ENCODE measurements at regions not wholly inside any gene's neighbourhood (a gene's known extent, or its start where the extent isn't known, plus 50 kb on each side); places are given as distances from the start of the nearest gene placed in this dataset.
A peak's percentile ranks its signal among the peaks of the same experiment; 100 is the strongest.

DNA sequence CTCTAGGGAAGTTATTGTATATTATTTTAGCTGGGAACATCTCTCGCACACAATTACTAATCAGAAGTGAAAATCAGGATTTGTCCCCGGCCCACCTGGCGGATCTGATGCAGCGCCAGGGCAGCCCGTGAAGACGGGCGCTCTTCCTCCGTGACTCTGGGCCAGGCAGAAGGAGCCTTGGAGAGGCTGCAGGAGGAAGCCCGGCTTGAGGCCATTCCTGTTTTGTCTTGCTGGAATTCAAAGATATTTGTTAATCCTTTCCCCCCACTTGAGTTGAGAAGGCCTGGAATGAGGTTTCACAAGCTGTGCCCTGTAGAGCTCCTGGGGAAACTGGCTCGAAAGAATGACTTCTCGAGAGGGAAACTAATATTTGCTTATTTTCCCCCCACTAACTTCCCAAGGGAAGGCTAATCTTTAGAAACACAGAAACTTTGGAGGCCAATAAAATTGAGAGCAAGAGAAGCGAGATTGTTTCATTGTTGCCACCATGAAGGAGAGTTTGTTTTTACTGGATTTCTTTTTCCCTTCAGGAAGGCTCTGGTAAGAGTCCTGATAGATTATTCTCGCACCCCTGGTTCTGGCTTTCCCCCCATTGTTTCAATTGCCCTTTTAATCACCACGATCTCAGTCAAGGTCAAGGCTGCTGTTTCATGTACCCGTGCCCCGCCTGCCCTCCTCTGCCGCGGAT lies 92.8 kb upstream of the SEPTIN5 start:
- no peak for DNase-seq (ENCODE audit: low spot score)

DNA sequence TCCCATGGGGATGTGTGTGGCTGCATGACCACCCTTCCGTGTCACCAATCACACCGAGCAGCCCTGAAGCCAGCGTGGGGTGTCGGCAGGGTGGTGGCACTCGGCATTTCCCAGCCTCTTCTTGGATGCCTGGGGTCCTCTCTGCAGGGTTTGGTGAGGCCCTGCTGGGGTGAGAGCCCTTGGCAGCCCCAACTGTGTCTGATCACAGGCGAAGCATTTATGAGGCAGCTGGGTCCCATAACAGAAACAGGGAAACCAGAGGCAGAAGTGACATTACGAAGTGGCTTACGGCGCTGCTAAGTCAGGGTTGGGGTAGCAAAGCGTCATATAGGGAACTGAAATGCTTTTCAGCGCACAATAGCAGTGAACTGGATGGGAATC lies 92.3 kb upstream of the SEPTIN5 start:
- no peak for DNase-seq (ENCODE audit: low spot score)

DNA sequence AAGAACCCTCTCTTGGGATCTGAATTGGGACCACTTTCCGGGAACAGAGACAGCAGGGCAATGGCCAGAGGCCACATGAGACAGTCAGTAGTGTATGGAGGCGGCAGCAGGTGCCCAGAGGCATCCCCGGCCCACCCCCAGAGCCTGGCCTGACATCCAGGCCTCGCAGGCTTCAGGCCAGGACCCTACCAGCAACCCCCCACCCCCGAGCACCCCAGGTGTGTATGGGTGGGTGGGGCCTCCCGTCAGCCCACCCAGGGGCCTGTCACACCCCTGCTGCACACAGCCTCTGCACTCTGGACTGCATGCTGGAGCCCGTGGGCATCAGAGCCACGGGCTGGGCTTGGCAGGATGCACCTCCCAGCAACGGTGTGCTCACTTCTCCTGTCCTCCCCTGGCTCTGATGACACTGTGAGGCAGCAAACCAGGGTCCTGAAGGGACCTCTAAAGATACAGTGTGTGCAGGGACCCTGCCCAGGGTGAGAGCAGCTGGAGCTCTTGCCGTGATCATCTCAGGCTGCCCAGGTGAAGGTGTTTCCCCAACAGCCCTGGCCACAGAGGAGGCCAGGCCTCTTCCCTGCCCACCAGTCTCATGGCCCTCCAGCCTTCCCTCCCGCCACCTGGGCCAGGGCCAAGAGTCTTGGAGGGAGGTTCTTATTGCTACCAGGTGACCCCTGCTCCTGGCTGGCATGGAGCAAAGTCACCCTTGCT lies 88.8 kb upstream of the SEPTIN5 start:
- no peak for DNase-seq (ENCODE audit: low spot score)

DNA sequence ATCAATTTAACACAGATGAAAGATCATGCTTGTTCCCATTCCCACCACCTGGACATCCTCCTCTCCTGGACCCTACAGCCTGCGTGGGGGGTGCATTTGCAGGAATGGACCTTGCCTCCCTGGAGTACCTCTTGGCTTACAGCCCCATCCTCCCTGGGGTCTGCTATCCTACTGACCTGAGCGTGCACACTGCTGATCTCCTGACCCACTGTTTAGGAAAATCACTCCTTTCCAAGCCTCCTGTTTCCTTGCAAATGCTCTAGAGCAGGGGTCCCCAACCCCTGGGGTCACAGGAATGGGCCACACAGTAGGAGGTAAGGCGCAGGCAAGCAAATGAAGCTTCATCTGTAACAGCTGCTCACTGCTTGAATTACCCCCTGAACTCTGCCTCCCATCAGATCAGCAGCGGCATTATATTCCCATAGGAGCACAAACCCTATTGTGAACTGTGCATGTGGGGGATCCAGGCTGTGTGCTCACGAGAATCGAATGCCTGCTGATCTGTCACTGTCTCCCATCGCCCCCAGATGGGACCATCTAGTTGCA lies 88.2 kb upstream of the SEPTIN5 start:
- no peak for DNase-seq (ENCODE audit: low spot score)

DNA sequence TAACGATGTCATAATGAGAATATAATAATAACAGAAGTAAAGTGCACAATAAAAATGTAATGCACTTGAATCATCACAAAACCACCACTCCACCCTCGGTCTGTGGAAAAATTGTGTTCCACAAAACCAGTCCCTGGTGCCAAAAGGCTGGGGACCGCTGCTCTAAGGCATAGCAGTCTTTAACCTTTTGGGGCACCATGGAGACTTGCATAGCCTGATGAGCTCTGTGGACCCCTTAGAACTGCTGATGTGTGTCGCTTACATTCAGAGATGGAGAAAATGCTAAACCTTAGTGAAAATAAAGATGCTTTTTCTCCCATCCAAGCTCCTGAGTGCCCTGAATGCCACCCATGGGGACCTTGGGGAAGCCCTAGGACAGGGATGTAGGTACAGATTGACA lies 87.6 kb upstream of the SEPTIN5 start:
- no peak for DNase-seq (ENCODE audit: low spot score)

DNA sequence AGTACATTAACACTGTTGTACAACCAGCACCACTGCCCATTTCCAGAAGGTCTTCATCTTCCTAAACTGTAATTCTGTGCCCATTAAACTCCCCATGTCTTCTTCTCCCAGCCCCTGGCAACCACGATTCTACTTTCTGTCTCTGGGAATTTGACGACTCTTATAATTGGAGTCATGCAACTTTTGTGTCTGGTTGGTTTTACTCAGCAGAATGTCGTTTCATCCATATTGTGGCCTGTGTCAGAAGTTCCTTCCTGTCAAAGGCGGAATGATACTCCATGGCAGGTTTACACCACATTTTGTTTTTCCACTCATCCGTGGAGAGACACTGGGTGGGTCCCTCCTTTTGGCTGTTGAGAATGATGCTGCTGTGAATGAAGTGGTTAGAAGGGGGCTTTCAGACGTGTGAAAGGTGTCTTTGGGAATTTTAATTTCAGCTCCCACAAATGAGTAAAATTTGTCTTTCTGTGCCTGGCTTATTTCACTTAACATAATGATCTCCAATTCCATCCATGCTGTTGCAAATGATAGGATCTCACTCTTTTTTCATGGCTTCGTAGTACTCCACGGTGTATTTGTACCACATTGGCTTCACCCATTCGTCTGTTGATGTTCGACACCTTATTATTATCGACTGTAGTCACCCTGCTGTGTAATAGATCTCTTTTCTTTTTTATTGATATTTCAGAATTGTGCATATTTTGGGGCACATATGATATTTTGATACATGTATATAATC lies 86.1 kb upstream of the SEPTIN5 start:
- no peak for DNase-seq (ENCODE audit: low spot score)

DNA sequence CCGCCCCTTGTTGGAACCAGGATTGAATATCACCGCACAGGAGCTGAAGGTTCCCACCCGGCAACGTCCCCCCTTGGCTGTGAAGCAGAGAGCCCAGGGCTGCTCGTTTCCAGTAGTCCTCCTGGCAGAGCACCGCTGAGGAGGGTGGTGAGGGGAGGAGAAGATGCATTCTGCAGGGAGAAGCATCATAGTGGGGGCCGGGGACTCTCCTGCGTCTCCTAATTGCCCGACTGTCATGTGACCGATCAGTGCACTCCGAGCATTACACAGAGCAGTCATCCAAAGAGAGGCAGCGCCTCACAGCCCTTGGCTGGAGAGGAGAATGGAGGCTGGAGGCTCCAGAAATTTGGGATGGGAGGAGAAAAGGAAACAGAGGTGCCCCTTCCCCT lies 85.0 kb upstream of the SEPTIN5 start:
- DNase-seq (ENCODE audit: low spot score) = no peak

DNA sequence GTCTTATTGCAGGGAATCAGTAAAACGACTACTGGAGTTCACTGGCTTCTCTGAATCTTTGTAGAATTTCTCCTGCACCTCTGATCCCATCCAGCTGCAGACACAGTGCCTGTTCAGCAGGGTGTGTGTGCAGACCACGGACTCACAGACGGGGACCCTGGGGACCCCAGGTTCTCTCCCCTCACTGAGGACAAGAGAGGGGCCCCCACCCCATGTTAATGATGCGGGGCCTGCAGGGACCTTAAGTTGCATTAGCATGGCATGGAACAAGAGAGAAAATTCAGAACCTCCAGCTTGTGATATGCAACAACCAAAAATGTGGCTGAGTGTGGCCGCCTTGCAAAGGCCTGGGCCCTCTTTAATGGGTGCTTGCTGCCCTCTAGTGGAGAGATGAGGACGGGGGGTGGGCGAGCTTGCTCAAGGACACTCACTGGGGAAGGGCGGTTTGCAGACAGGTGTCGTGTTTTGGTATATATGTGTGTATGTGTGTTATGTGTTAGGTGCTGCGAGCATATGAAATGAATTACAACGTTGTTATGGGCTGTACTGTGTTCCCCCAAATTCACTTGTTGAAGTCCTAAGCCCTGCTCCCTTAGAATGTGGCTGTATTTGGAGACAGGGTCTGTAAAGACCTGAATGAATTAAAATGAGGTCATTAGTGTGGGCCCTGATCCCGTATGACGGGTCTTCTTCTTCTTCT lies 84.4 kb upstream of the SEPTIN5 start:
- peak; percentile 63 for DNase-seq (ENCODE audit: low spot score)

DNA sequence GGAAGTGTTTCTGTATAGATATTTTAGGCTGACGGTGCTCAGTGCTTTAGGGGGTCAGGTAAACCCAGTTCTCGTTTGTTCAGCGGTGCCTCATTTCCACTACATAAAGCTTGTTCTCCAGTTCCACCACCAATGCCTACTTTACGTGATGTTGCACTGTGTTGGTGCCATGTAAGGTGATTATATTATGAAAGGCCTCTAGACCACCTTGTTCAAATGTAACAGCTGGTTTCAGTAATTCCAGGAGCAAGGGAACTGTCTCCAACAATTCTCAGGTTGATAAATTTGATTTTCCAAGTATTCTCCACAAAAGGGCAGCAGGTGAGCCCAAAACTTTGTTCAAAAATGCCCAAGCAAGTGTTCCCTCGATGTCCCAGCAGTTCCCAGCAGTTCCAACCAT lies 83.7 kb upstream of the SEPTIN5 start:
- no peak for DNase-seq (ENCODE audit: low spot score)

DNA sequence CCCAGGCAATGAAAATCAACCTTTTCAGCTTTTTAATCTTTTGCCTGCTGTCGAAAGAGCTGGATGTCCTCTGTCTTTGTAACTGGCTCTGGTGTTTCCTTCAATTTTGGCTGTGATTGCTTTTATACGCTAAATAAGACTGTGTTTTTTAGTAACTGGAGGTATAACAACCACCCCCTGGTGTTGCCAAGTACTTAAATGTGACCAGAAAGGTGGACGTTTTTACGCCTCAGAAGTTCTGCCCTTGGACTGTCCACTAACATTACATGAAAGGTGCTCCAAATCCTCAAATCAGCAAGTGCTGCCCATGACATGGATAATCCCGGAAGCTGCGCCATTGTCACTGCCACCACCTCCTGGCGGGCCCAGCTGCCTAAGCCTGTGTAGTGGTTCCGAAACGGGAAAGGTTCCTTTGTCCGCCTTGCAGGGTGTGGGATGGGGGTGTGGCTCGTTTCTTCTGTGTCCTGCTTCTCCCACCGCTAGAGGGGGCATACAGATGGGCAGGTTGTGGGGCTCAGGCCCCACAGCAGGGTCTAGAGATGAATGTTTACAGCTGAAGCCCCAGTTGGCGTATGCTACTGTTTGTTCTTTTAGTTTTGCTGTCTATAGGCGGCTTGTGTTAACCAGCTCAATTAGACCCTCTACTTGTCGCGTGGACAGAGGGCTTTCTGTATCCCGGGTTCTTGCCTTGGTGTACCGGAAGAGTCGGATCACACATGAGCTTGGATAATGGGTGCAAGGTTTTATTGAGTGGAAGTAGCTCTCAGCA lies 82.2 kb upstream of the SEPTIN5 start:
- no peak for DNase-seq (ENCODE audit: low spot score)

DNA sequence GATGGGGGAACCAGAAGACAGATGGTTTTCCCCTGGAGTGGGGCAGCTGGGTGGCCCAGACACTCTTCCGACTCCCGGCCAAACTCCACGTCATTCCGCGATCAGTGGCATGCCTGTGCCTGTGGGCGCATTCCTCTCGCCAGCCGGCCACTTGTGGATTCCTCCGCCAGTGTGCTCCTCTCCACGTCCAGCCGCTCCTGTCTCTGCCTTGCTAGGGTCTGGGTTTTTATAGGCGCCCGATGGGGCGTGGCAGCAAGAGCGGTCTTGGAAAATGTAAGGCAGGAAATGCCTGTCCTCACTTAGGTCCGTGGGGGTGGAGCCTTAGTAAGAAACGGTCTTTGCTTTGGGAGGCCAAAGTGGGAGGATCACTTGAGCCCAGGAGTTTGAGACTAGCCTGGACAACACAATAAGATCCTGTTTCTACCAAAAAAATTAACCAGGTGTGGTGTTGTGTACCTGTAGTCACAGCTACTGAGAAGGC lies 81.6 kb upstream of the SEPTIN5 start:
- DNase-seq (ENCODE audit: low spot score) = no peak

DNA sequence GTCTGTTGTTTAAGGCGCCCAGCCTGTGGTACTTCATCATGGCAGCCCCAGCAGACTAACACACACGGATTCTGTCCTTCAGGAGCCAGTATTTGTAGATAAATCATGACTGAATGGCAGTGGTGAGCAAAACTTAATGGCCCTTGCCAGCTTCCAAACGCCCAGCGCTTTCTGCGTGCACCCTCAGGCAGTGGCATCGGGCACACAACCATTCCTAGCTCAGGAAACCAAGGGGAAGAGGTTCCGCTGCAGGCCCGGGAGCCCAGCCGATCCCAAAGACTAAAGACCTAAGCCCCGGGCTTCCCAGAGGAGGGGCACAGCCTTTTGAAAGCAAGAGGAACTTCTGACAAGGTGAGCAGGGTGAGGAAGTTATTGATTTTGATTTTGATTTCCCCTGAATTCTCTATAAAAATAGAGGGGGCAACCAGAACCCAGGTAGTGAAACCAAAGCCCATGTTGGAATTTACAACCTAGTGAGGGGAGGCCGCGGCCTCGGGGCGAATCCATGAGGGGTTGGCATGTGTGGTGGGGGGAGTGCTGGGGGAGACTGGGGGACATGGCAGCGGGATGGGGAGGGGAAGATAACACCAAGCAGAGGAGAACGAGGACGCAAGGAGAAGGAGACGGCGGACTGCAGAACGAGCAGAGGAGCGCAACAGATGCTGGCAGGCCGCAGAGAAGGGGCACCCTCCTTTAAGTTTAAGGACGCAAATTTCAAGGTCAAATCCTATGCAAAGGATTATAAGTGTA lies 79.9 kb upstream of the SEPTIN5 start:
- no peak for DNase-seq (ENCODE audit: low spot score)

DNA sequence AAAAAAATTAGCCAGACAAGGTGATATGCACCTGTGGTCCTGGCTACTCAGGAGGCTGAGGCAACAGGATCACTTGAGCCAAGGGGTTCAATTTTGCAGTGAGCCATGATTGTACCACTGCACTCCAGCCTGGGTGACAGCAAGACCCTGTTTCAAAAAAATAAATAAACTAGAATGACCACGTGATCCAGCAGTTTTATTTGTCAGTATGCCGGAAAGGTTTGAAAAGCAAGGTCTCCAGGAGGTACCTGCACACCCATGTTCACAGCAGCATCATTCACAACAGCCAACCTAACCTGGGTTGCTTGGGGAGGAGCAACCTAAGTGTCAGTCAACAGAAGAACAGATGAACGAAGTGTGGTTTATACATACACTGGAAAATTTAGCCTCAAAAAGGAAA lies 78.7 kb upstream of the SEPTIN5 start:
- no peak for DNase-seq (ENCODE audit: low spot score)

DNA sequence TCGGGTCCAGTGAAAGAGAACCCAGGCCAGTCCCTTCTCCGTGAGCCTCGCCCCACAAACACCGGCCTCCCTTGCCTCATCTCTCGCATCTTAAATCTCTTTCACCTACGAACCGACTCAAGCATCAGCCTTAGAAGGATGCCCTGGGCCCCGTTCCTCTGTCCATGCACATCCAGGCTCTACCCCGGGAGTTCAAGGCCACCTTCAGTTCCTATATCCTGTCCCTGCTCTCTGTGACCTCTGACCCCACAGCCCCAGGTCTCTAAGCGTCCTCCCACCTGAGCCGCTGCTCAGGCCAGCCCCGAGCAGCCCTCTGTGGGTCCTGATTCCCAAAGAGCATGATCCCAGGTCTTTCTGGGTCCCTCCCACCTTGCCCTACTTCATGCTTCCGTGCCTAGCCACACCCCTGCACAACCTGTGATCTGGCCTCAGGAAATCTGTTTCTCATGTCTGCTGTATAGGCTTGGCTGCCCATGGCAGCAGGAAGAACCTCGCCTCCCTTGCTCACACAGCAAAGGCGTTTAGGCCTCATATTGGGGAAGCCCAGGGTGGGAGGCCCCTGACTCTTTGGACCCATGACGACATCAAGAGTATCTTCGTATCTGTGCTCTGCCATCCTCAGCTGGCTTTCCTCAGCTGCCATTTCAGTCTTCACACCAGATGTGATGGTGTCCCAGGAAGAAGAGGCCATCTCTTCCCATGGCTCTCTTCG lies 77.5 kb upstream of the SEPTIN5 start:
- DNase-seq (ENCODE audit: low spot score) = no peak

DNA sequence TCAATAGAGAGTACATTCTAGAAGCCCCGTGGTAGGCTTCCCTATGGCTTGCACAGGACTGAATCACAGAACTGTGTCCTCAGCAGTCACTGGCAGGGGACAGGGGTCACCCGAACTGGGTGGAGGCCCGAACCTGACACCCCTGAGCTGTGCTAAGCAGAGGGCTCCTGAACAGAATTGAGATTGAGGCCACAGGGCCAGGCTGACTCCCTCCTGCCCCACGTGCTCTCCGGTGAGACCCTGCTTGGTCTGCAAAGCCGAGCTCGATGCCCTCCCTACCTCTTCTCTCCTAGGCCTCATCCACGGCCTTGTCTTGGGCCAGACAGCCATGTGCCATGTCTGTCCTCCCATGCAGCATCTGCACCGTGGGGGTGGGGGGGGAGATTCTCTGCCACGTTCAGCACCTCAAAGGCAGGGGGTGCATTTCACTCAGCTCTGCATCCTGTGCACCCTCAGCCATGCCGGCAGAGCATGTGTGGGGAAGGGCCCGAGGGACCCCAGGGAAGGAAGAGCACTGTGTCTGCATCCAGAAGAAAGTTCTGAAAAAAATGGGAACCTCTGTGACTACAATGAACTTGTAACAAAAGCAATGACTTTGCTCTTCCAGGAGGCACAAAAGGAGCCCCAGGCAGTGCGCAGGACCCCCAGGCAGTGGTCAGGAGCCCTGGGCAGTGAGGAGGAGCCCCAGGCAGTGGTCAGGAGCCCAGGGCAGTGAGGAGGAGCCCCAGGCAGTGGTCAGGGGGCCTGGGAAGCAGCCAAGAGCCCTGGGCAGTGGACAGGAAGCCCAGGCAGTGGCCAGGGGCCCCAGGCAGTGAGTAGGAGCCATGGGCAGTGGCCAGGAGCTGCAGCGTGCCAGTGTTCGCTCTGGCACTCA lies 76.7 kb upstream of the SEPTIN5 start:
- DNase-seq (ENCODE audit: low spot score) = no peak

DNA sequence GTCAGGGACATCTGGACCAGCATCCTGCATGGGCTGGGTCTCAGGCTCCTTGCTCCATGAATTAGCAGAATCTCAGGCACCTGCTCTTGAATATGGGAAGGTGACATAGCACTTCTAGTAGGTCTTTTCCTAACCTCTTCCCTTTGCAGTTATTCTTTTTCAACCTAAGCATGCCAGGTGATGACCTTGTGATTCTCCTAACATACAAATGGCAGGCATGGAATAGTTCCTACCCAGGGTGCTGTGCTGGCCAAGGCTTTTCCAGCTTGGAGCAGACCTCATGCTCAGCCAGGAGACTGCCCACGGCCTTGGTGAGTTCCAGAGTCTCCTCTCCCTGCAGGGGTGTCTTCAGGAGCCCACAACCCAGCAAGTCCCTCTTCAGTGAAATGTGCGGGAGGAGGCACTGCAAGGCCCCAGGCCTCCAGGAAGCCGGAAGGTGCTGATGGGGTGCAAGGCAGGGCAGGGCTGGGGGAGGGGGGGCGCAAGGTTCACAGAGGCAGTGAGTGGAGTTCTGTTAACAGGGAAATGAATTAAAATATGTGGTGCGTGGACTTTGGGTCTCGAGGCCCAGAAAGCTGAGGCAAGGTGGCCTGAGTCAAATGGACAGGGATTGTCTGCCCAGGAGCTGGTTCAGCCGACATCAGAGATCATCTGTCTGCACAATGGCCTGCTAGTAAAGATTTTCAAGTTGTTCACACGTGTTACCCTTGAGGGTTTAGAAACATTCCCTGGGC lies 75.9 kb upstream of the SEPTIN5 start:
- no peak for DNase-seq (ENCODE audit: low spot score)

DNA sequence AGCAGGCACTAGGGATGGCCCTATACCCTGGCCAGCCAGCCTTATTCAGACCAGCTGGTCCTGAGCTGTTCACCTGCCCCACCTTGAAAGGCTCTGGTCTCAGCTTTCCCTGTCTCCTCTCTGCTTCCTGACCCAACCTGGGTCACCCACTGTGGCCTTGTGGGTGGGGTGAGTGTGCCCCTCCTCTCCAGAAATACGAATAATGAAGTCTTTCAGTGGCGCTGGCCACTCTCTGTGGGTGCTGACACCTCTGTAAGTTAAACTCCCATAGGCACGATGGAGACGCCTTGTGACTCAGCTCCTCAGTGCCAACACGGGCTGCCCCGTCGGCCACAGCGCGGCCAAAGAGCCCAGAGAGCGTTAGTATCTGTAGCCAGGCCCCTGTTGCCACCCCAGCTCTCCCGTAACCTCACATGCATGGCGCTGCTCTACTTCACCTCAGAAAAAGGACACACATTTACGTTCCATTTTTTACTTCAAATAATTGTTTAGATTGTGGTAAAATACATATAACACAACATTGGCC lies 74.6 kb upstream of the SEPTIN5 start:
- no peak for DNase-seq (ENCODE audit: low spot score)

DNA sequence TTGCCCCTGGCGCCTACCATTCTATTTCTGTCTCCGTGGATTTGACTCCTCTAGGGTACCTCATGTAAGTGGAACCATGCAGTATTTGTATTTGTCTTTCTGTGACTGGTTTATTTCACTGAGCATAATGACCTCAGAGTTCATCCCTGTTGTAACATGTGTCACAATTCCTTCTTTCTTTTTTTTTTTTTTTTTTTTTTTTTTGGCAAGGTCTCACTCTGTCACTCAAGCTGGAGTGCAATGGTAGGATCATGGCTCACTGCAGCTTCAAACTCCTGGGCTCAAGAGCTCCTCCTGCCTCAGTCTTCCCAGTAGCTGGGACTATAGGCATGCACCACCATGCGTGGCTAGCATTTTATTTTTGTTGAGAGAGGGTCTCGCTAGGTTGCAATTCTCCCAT lies 74.0 kb upstream of the SEPTIN5 start:
- DNase-seq (ENCODE audit: low spot score) = no peak

All from putamen (tissue), 1 donor.